Caco-2 (cell line): ENCODE measurements at regions not wholly inside any gene's neighbourhood (a gene's known extent, or its start where the extent isn't known, plus 50 kb on each side); places are given as distances from the start of the nearest gene placed in this dataset.

Source experiments
- BruUV-seq: library from RNA; stranded (reverse); fragments of 400-500 nt; replicated peaks from 2 replicates; lab custom pipeline; 2021; lab: Mats Ljungman, UMichigan
- CTCF ChIA-PET: fragments of 300-600 bp; sonication (Branson Sonifier 250); formaldehyde crosslinking; loops from one replicate; lab custom pipeline; 2022; ENCODE audit warnings: antibody characterized with exemption; lab: Charles Lee
- POLR2A ChIA-PET: fragments of 300-600 bp; sonication (Branson Sonifier 250); formaldehyde crosslinking; loops from one replicate; lab custom pipeline; 2022; ENCODE audit warnings: antibody characterized with exemption; lab: Charles Lee
- DNase-seq, 2 experiments: peaks; one replicate each; pipeline versions ENCODE4 v3.0.0 to v3.0.0-alpha.2; 2020 to 2022
- H3K27me3 ChIP-seq: replicated peaks from 2 replicates; pipeline ENCODE4 v1.6.0; 2011; ENCODE audit warnings: low read length; ENCODE audit not compliant: control insufficient read depth, insufficient read depth
- H3K36me3 ChIP-seq: 2 replicates; pipeline ENCODE4 v1.5.1; 2011; ENCODE audit warnings: low read length; ENCODE audit not compliant: control insufficient read depth, insufficient read depth
- H3K4me1 ChIP-seq: fragments of 250-450 bp; sonication (Bioruptor Pico); 2 replicates; pipeline ENCODE4 v1.5.1; 2020; ENCODE audit warnings: mild to moderate bottlenecking
- H3K4me3 ChIP-seq: 2 replicates; pipeline ENCODE4 v1.5.1; 2011; ENCODE audit warnings: low read depth, mild to moderate bottlenecking, control low read depth, low read length
- H3K9me3 ChIP-seq: fragments of 250-450 bp; sonication (Bioruptor Pico); 2 replicates; pipeline ENCODE4 v1.5.1; 2020; ENCODE audit warnings: mild to moderate bottlenecking, moderate library complexity
- H3K27ac Mint-ChIP-seq: one replicate; pipeline ENCODE4 v1.8.0; 2022; ENCODE audit warnings: mixed read lengths; ENCODE audit not compliant: unreplicated experiment
- H3K27me3 Mint-ChIP-seq: one replicate; pipeline ENCODE4 v1.8.0; 2022; ENCODE audit warnings: mixed read lengths; ENCODE audit not compliant: insufficient read depth, unreplicated experiment
- H3K36me3 Mint-ChIP-seq: one replicate; pipeline ENCODE4 v1.8.0; 2022; ENCODE audit warnings: mild to moderate bottlenecking, mixed read lengths; ENCODE audit not compliant: insufficient read depth, unreplicated experiment
- H3K4me1 Mint-ChIP-seq: one replicate; pipeline ENCODE4 v1.8.0; 2022; ENCODE audit warnings: low read depth, mixed read lengths; ENCODE audit not compliant: unreplicated experiment
- H3K4me3 Mint-ChIP-seq: one replicate; pipeline ENCODE4 v1.8.0; 2022; ENCODE audit warnings: mild to moderate bottlenecking, moderate library complexity, mixed read lengths; ENCODE audit not compliant: unreplicated experiment
- H3K9me3 Mint-ChIP-seq: one replicate; pipeline ENCODE4 v1.8.0; 2022; ENCODE audit warnings: mixed read lengths; ENCODE audit not compliant: unreplicated experiment
- CTCF ChIP-seq, 2 experiments: fragments of 200-600 bp in 1 of 2; IDR thresholded peaks; 1 replicate in 1 of 2; 2 replicates in 1 of 2; pipeline versions ENCODE4 v1.5.1 to v1.8.0; 2011 to 2022; ENCODE audit warnings: antibody characterized with exemption in 1 of 2, control low read depth in 1 of 2, inconsistent platforms in 1 of 2, low read depth in 1 of 2, low read length in 1 of 2, mild to moderate bottlenecking in 1 of 2, moderate library complexity in 1 of 2; ENCODE audit not compliant: insufficient read depth in 1 of 2, severe bottlenecking in 1 of 2, unreplicated experiment in 1 of 2
- intact Hi-C: fragments of 100-400 bp; cut with micrococcal nuclease; formaldehyde crosslinking; loops from one replicate; pipeline ENCODE4 v1.10.0; 2022; ENCODE audit not compliant: unreplicated experiment

DNA sequence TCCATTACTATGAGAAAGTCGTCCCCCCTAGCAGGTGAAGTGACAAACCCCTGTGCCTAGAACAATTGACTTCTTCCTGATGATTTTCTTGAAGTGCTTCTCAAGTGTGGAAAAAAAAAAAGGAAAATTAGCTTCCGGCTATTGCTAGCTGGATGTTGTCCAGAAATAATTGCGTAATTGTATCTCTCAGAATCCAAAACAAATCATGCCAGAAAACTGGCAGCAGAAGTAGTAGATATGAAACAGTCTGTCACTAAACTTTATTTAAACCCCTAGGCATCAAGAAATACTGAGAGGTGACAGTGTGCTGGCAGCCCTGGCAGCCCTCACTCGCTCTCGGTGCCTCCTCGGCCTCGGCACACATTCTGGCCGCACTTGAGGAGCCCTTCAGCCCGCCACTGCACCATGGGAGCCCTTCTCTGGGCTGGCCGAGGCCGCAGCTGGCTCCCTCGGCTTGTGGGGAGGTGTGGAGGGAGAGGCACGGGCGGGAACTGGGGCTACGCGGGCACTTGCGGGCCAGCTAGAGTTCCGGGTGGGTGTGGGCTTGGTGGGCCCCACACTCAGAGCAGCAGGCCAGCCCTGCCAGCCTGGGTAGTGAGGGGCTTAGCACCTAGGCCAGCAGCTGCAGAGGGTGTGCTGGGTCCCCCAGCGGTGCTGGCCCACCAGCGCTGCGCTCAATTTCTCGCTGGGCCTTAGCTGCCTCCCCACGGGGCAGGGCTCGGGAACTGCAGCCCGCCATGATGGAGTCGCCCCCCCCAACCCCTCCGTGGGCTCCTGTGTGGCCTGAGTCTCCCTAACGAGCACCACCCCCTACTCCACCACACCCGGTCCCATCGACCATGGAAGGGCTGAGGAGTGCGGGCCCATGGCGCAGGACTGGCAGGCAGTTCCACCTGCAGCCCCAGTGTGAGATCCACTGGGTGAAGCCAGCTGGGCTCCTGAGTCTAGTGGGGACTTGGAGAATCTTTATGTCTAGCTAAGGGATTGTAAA, 80.5 kb upstream of the ABCA12 start:
- H3K9me3 Mint-ChIP-seq, result peaks cover 9% of the 10 kb centered on the region
- no peaks in the 10 kb centered on the region for H3K36me3 Mint-ChIP-seq
- DNase-seq, result no peak
- no peak overlapping the region for H3K27ac Mint-ChIP-seq
- Histone ChIP-seq H3K36me3 (no peaks in the 10 kb centered on the region), H3K9me3 (no peaks in the 10 kb centered on the region), H3K4me3 (no peak overlapping the region), H3K4me1 (no peaks in the 10 kb centered on the region), H3K27me3 (no peaks in the 10 kb centered on the region)
- H3K27me3 Mint-ChIP-seq, result no peaks in the 10 kb centered on the region
- BruUV-seq, result no TSS peak
- H3K4me1 Mint-ChIP-seq, result no peaks in the 10 kb centered on the region
- POLR2A ChIA-PET, result no interaction called here
- H3K4me3 Mint-ChIP-seq, result no peak overlapping the region
- CTCF ChIA-PET, result no interaction called here
- intact Hi-C loops, result no loop called here
- no peak for TF ChIP-seq CTCF (IDR thresholded peaks at IDR 0.05; ENCODE audit: insufficient read depth in 1 of 2, low read depth in 1 of 2, low read length in 1 of 2, severe bottlenecking in 1 of 2, unreplicated experiment in 1 of 2)

DNA sequence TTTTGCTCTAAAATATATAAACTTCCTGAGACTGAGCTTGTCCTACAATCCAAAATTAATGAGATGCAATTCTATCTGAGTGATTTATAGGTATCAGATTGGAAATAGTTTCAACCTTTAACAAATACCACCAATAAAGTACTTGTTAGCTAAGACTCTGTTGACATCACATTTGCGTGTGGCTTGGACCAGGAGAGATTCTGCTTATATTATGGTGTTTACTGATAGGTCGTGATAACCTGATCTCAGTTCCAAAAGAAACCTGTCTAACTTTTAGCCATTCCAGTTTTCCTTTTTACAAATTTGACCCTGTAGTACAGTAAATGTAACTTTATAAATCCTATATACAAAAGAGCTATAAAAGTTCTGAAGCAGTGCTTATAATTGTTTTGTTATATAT, 78.4 kb upstream of the ABCA12 start:
- no peak overlapping the region for H3K27ac Mint-ChIP-seq
- H3K4me3 Mint-ChIP-seq, result no peak overlapping the region
- H3K9me3 Mint-ChIP-seq, result peaks cover 9% of the 10 kb centered on the region
- no TSS peak for BruUV-seq
- no peaks in the 10 kb centered on the region for H3K36me3 Mint-ChIP-seq
- no peaks in the 10 kb centered on the region for H3K27me3 Mint-ChIP-seq
- Histone ChIP-seq H3K36me3 (no peaks in the 10 kb centered on the region), H3K27me3 (no peaks in the 10 kb centered on the region), H3K4me1 (no peaks in the 10 kb centered on the region), H3K4me3 (no peak overlapping the region), H3K9me3 (no peaks in the 10 kb centered on the region)
- intact Hi-C loops, result no loop called here
- ChIA-PET POLR2A (no interaction called here), CTCF (no interaction called here)
- TF ChIP-seq CTCF (IDR thresholded peaks at IDR 0.05; ENCODE audit: insufficient read depth in 1 of 2, low read depth in 1 of 2, low read length in 1 of 2, severe bottlenecking in 1 of 2, unreplicated experiment in 1 of 2), result no peak
- DNase-seq, result no peak
- H3K4me1 Mint-ChIP-seq, result no peaks in the 10 kb centered on the region

- Mint-ChIP-seq H3K4me3 (no peak overlapping the region), H3K27ac (no peak overlapping the region), H3K4me1 (no peaks in the 10 kb centered on the region), H3K36me3 (no peaks in the 10 kb centered on the region), H3K27me3 (no peaks in the 10 kb centered on the region), H3K9me3 (no peaks in the 10 kb centered on the region)
- Histone ChIP-seq H3K4me1 (no peaks in the 10 kb centered on the region), H3K27me3 (no peaks in the 10 kb centered on the region), H3K9me3 (peaks cover 3% of the 10 kb centered on the region), H3K36me3 (no peaks in the 10 kb centered on the region), H3K4me3 (no peak overlapping the region)
- intact Hi-C loops, result no loop called here
- POLR2A ChIA-PET, result no interaction called here
- BruUV-seq, result no TSS peak
- CTCF ChIA-PET, result no interaction called here
- no peak for TF ChIP-seq CTCF (IDR thresholded peaks at IDR 0.05; ENCODE audit: insufficient read depth in 1 of 2, low read depth in 1 of 2, low read length in 1 of 2, severe bottlenecking in 1 of 2, unreplicated experiment in 1 of 2)
- DNase-seq, result no peak
Measured at GRCh38 chr2:215215637-215216036, 77.2 kb upstream of the ABCA12 start.
